Astrocyte (in vitro differentiated cells and primary cell): ENCODE measurements at regions not wholly inside any gene's neighbourhood (a gene's known extent, or its start where the extent isn't known, plus 50 kb on each side); places are given as distances from the start of the nearest gene placed in this dataset.
"Not testable (repeated sequence)": the region's sequence is repeated elsewhere in the genome, so short reads cannot be mapped to it uniquely, and the experiment has no call there.

ENCODE experiments used
- DNase-seq: peaks from one replicate; pipeline ENCODE4 v3.0.0-alpha.2; 2010; ENCODE audit warnings: low read depth
- FAIRE-seq: peaks from 2 replicates; lab custom pipeline; 2011; peaks lifted over from hg19 to GRCh38; lab: Jason Lieb, UNC
- H2AFZ ChIP-seq: 2 replicates; pipeline ENCODE4 v1.6.0; 2012; ENCODE audit warnings: low read depth, low read length, inconsistent platforms
- H3K27ac ChIP-seq: 2 replicates; pipeline ENCODE4 v1.5.1; 2011; ENCODE audit warnings: low read depth, low read length, inconsistent platforms
- H3K27me3 ChIP-seq: 2 replicates; pipeline ENCODE4 v1.6.0; 2011; ENCODE audit warnings: low read length, inconsistent platforms; ENCODE audit not compliant: insufficient read depth
- H3K36me3 ChIP-seq: 2 replicates; pipeline ENCODE4 v1.5.1; 2011; ENCODE audit warnings: low read length, inconsistent platforms; ENCODE audit not compliant: insufficient read depth
- H3K4me1 ChIP-seq: 2 replicates; pipeline ENCODE4 v1.5.1; 2011; ENCODE audit warnings: low read length, inconsistent platforms; ENCODE audit not compliant: insufficient read depth
- H3K4me2 ChIP-seq: 2 replicates; pipeline ENCODE4 v1.6.0; 2012; ENCODE audit warnings: low read length, inconsistent platforms
- H3K4me3 ChIP-seq: 2 replicates; pipeline ENCODE4 v1.5.1; 2011; ENCODE audit warnings: low read depth, mild to moderate bottlenecking, low read length, inconsistent platforms; ENCODE audit not compliant: insufficient read depth
- H3K79me2 ChIP-seq: 2 replicates; pipeline ENCODE4 v1.6.0; 2012; ENCODE audit warnings: mild to moderate bottlenecking, low read length, inconsistent platforms; ENCODE audit not compliant: insufficient read depth
- H3K9ac ChIP-seq: 2 replicates; pipeline ENCODE4 v1.6.0; 2012; ENCODE audit warnings: mild to moderate bottlenecking, low read length, inconsistent platforms
- H3K9me3 ChIP-seq: 2 replicates; pipeline ENCODE4 v1.5.1; 2012; ENCODE audit warnings: low read depth, mild to moderate bottlenecking, low read length, inconsistent platforms; ENCODE audit not compliant: insufficient read depth
- H4K20me1 ChIP-seq: 2 replicates; pipeline ENCODE4 v1.6.0; 2012; ENCODE audit warnings: low read length, inconsistent platforms; ENCODE audit not compliant: insufficient read depth
- H3K27ac Mint-ChIP-seq: one replicate; pipeline ENCODE4 v1.8.0; 2021; ENCODE audit warnings: mild to moderate bottlenecking, mixed read lengths; ENCODE audit not compliant: unreplicated experiment
- H3K27me3 Mint-ChIP-seq: one replicate; pipeline ENCODE4 v1.8.0; 2021; ENCODE audit warnings: low read depth, mixed read lengths; ENCODE audit not compliant: unreplicated experiment
- H3K36me3 Mint-ChIP-seq: one replicate; pipeline ENCODE4 v1.8.0; 2021; ENCODE audit warnings: low read depth, mixed read lengths; ENCODE audit not compliant: unreplicated experiment
- H3K4me1 Mint-ChIP-seq: one replicate; pipeline ENCODE4 v1.8.0; 2021; ENCODE audit warnings: low read depth, mixed read lengths; ENCODE audit not compliant: unreplicated experiment
- H3K4me3 Mint-ChIP-seq: one replicate; pipeline ENCODE4 v1.8.0; 2021; ENCODE audit warnings: mild to moderate bottlenecking, moderate library complexity, mixed read lengths; ENCODE audit not compliant: unreplicated experiment
- H3K9me3 Mint-ChIP-seq: one replicate; pipeline ENCODE4 v1.8.0; 2021; ENCODE audit warnings: mild to moderate bottlenecking, mixed read lengths; ENCODE audit not compliant: unreplicated experiment
- CTCF ChIP-seq: IDR thresholded peaks from 2 replicates; pipeline ENCODE4 v1.5.1; 2011; ENCODE audit warnings: low read depth, mild to moderate bottlenecking, inconsistent platforms, low read length, moderate library complexity; ENCODE audit not compliant: insufficient read depth
- EZH2 ChIP-seq: IDR thresholded peaks from 2 replicates; pipeline ENCODE4 v1.6.1; 2012; ENCODE audit warnings: mild to moderate bottlenecking, low read length, inconsistent platforms; ENCODE audit not compliant: insufficient read depth

GRCh38 chrX:45421806-45422205, 221.1 kb upstream of the DIPK2B start:
- H3K27me3 ChIP-seq, result no peaks in the 10 kb centered on the region
- no peak overlapping the region for H3K4me3 Mint-ChIP-seq
- FAIRE-seq (peak; percentile 83), DNase-seq (no peak)
- no peaks in the 10 kb centered on the region for H3K36me3 Mint-ChIP-seq
- no peak overlapping the region for H3K4me2 ChIP-seq
- H3K9ac ChIP-seq, result no peak overlapping the region
- no peak overlapping the region for H2AFZ ChIP-seq
- no peak overlapping the region for H3K4me3 ChIP-seq
- peaks cover 4% of the 10 kb centered on the region for H3K9me3 Mint-ChIP-seq
- H3K4me1 Mint-ChIP-seq, result peaks cover 14% of the 10 kb centered on the region
- H3K36me3 ChIP-seq, result no peaks in the 10 kb centered on the region
- no peaks in the 10 kb centered on the region for H3K9me3 ChIP-seq
- H3K27me3 Mint-ChIP-seq, result no peaks in the 10 kb centered on the region
- no peak overlapping the region for H3K27ac ChIP-seq
- no peaks in the 10 kb centered on the region for H3K4me1 ChIP-seq
- no peaks in the 10 kb centered on the region for H4K20me1 ChIP-seq
- no peaks in the 10 kb centered on the region for H3K79me2 ChIP-seq
- no peak for TF ChIP-seq CTCF
- TF ChIP-seq EZH2, result no peak
- H3K27ac Mint-ChIP-seq, result no peak overlapping the region

- no peak for TF ChIP-seq EZH2
- TF ChIP-seq CTCF, result no peak
- no peaks in the 10 kb centered on the region for H3K9me3 Mint-ChIP-seq
These were observed 203.5 kb upstream of the DIPK2B start for GRCh38 chrX:45404206-45404605.

GRCh38 chrX:45401923-45402322, 201.2 kb upstream of the DIPK2B start:
- DNase-seq, result no peak
- no peak overlapping the region for H3K4me2 ChIP-seq
- H3K4me1 Mint-ChIP-seq, result peaks cover 6% of the 10 kb centered on the region
- FAIRE-seq, result peak; percentile 63
- no peaks in the 10 kb centered on the region for H3K27me3 Mint-ChIP-seq
- H3K27ac ChIP-seq, result no peak overlapping the region
- TF ChIP-seq EZH2, result no peak
- no peak for TF ChIP-seq CTCF
- peaks cover 3% of the 10 kb centered on the region for H3K9me3 Mint-ChIP-seq
- no peaks in the 10 kb centered on the region for H4K20me1 ChIP-seq
- no peaks in the 10 kb centered on the region for H3K36me3 Mint-ChIP-seq
- no peaks in the 10 kb centered on the region for H3K27me3 ChIP-seq
- H3K4me1 ChIP-seq, result no peaks in the 10 kb centered on the region
- H3K9ac ChIP-seq, result no peak overlapping the region
- H2AFZ ChIP-seq, result no peak overlapping the region
- no peaks in the 10 kb centered on the region for H3K36me3 ChIP-seq
- H3K27ac Mint-ChIP-seq, result no peak overlapping the region
- H3K9me3 ChIP-seq, result no peaks in the 10 kb centered on the region
- no peak overlapping the region for H3K4me3 Mint-ChIP-seq
- H3K79me2 ChIP-seq, result no peaks in the 10 kb centered on the region
- no peak overlapping the region for H3K4me3 ChIP-seq

More at GRCh38 chrX:45404206-45404605, 203.5 kb upstream of the DIPK2B start:
- H3K4me1 Mint-ChIP-seq, result peaks cover 6% of the 10 kb centered on the region
- Histone ChIP-seq H3K36me3 (no peaks in the 10 kb centered on the region), H3K4me1 (no peaks in the 10 kb centered on the region), H3K79me2 (no peaks in the 10 kb centered on the region), H3K4me2 (no peak overlapping the region), H3K27me3 (no peaks in the 10 kb centered on the region), H3K4me3 (no peak overlapping the region), H2AFZ (no peak overlapping the region), H3K27ac (no peak overlapping the region), H3K9me3 (no peaks in the 10 kb centered on the region), H4K20me1 (no peaks in the 10 kb centered on the region), H3K9ac (no peak overlapping the region)
- H3K4me3 Mint-ChIP-seq, result no peak overlapping the region
- DNase-seq (no peak), FAIRE-seq (no peak)
- no peaks in the 10 kb centered on the region for H3K36me3 Mint-ChIP-seq
- H3K27ac Mint-ChIP-seq, result no peak overlapping the region
- no peaks in the 10 kb centered on the region for H3K27me3 Mint-ChIP-seq

GRCh38 chrX:45400951-45401725, 200.5 kb upstream of the DIPK2B start:
- H3K4me3 Mint-ChIP-seq, H3K36me3 ChIP-seq, H3K27me3 Mint-ChIP-seq, H3K79me2 ChIP-seq, H2AFZ ChIP-seq, H3K36me3 Mint-ChIP-seq, H3K9me3 ChIP-seq, FAIRE-seq, H3K9ac ChIP-seq, H3K4me2 ChIP-seq, H3K27me3 ChIP-seq, H4K20me1 ChIP-seq, H3K4me1 ChIP-seq, H3K27ac ChIP-seq, H3K4me1 Mint-ChIP-seq, H3K4me3 ChIP-seq, DNase-seq, H3K9me3 Mint-ChIP-seq: not testable (repeated sequence)
- peak overlapping the region; percentile 96 for H3K27ac Mint-ChIP-seq
